Lung microvascular endothelial cell (primary cell): ENCODE measurements at regions not wholly inside any gene's neighbourhood (a gene's known extent, or its start where the extent isn't known, plus 50 kb on each side); places are given as distances from the start of the nearest gene placed in this dataset.
"Not testable (repeated sequence)": the region's sequence is repeated elsewhere in the genome, so short reads cannot be mapped to it uniquely, and the experiment has no call there.

Experiments
- DNase-seq, 2 donors: peaks; one replicate each; pipeline versions ENCODE4 v3.0.0 to v3.0.0-alpha.2; 2010; ENCODE audit warnings: low read depth in 2 of 2

DNA sequence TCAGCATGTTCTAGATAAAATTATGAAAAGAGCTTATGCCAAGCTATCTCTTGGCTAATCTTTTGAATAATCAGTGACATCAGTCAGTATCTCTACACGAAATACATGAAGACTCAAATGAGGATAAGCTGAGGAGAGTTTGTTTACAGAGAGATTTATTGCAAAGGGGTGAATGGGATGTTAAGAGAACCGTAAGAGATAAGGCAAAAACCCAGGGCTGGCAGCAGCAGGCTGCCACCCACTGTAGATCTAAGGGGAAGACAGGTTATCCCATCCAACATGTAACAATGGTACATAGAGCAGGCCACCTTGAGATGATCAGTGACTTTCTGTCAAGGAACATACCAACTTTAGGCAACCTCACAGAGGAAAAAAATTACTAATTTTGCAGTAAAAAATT lies 432.1 kb upstream of the NR3C2 start:
- DNase-seq: peak; percentile 4 to 7

DNA sequence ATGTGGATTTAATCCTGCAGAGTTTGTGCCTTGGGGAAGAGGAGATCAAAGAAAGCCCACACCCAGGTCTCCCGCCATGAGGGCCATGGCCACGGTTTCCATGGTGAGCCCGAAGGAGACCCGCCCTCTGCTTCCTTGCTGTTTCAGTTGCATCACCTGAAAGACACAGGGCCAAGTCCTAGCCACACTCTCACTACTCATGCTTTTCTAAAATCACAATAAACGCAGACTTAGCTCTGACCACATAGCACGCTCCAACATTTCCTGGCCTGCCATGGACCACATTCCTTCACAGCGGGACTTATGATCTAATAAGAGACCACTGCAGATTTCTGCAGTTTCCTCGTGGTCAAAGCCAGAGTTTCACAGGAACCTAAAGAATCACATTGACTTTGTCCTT lies 426.0 kb upstream of the NR3C2 start:
- DNase-seq: no peak

- DNase-seq: no peak
These were observed 424.5 kb upstream of the NR3C2 start for GRCh38 chr4:148866666-148867065.

- DNase-seq: peak in 1 of 2 donors; percentile 12
These were observed 415.8 kb upstream of the NR3C2 start for GRCh38 chr4:148857973-148858534.

DNA sequence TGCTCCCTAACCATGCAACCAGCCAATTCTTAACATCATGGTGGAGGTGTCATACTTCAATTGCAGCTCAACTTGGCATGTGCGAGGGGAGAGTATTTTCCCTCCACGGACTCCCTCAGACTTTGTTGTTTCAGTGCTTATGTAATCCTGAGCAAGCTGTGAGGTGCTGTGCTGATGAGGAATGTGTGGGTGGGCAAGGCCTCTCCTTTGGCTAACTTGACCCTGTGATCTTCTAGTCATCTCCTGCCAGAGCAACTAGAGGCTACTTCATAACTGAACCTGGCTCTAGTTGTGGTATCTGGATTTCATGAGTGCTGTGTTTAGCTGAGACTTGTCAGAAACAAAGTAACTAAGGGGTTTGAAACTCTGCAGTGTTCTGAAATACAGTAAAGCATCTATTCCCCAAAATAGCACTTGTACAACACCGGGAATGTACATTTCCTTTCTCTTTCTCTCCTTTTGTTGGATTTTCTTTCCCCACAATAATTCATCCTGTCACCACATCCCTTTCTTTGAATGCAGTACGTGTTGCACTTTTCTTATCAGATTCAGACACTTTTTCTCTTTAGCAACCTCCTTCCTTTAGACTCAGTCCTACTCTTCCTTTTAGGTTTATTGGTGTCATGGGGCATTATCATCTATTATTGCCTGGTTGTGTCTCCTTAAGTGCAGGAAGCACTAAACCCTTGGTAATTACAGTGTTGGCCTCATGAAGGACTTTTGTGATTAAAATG lies 415.2 kb upstream of the NR3C2 start:
- DNase-seq: peak in 1 of 2 donors; percentile 24

DNA sequence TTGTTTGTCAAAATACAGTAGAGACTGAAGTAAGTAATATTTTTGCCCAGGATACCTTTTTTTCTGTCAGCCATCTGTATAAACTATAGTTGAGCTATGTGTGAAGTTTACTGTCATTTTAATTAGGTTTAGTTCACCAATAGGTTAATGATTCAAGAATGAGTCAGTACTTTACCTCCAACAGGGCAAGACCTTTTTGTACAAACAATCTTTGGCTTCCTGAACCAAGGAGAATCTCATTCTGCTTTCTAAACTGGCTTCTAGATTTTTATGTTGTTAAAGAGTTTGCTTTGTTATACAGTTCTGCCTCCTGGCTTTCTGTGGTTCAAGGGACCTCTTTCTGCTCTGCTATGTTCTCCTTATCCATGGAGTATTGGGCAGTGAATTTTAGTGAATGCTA lies 412.0 kb upstream of the NR3C2 start:
- DNase-seq: peak in 1 of 2 donors; percentile 22

DNA sequence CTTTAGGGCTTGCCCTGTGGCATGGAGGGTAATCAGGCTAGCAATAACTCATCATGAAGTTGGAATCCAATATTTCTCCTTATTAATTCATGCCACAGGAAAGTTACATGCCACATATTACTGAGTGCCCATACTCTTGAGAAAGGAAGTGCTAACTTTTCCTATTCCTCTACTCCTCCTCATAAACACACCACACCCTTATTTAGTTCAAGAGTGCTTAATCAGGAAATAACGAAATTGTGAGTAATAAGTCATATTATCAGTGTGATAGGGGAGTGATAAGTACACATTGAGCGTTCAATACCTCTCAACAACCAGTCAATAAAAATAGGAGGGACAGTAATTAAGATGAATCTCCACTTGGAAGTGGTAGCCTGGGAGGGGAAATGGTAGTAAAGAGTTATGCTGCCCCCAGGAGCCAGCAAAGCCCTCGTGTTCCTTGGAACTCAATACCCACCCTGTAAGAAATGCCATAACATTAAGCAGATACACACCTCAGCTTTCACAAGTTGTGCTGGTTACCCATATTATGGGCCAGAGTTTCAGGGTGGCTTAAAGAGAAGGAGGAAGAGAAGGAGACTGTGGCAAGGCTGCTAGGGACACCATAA lies 410.0 kb upstream of the NR3C2 start:
- DNase-seq: peak in 1 of 2 donors; percentile 18

GRCh38 chr4:148850257-148850995 lies 408.2 kb upstream of the NR3C2 start:
- no peak for DNase-seq

GRCh38 chr4:148849581-148849980 lies 407.4 kb upstream of the NR3C2 start:
- no peak for DNase-seq

GRCh38 chr4:148847544-148848255 lies 405.5 kb upstream of the NR3C2 start:
- DNase-seq: no peak

DNA sequence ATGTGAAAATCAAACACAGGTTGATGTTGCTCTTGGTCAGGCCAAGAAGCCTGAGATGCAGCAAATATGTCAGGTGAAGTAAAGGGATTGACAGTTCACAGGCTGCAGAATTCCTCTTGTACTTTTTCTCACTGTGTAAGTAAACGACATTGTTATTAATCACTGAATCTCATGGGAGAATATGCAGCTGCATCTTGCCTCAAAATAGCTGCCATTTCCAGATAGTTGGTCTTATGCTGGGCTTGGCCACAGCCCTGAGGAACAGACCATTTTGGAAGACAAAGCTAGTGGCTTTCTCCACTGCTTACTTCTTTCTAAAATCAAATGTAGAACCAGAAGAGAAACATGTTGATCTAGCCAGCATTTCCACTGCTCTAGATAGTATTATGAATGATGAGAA lies 403.4 kb upstream of the NR3C2 start:
- DNase-seq: no peak

DNA sequence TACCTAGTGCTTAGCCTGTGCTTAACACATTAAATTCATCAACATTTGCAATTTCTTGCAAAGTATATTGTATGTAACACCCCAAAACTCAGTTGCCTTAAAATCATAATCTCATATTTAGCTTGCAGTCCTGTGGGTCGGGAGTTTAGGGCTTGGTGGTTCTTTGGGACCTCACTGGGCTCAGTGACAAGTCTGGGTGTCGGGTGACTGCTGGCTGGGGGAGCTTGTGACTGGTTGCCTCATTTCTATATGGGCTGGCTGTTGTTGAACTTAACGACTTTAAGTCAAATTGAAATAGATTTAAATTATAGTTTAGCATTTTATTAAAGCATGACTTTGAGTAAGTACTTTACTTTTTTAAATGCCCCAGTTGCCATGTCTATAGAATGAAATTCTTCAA lies 401.4 kb upstream of the NR3C2 start:
- DNase-seq: no peak

GRCh38 chr4:148842843-148843242 lies 400.6 kb upstream of the NR3C2 start:
- DNase-seq: no peak

GRCh38 chr4:148837571-148837970 lies 395.4 kb upstream of the NR3C2 start:
- not testable (repeated sequence) for DNase-seq

- DNase-seq: peak; percentile 55 to 86
These were observed 392.8 kb upstream of the NR3C2 start for GRCh38 chr4:148834804-148835631.

GRCh38 chr4:148831945-148832344 lies 389.7 kb upstream of the NR3C2 start:
- peak; percentile 82 to 97 for DNase-seq

GRCh38 chr4:148828291-148828690 lies 386.1 kb upstream of the NR3C2 start:
- DNase-seq: no peak

DNA sequence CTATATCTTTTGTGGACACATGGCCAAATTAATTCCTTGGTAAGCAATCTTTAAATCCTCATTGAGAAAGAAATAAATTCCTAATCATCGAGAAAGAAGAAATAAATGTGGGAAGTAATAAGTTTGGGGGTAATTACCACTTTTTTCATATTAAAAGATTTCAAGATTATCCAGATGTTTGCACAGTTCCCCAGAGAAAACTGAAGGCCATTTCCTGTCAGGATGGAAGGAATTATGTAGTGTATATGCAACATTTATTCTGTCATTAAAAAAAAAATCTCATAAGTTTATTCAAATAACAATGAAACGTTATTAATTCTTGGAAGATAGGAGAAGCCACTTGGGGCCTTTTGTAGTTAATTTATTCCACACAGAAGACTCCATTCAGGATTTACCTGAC lies 385.6 kb upstream of the NR3C2 start:
- DNase-seq: no peak

DNA sequence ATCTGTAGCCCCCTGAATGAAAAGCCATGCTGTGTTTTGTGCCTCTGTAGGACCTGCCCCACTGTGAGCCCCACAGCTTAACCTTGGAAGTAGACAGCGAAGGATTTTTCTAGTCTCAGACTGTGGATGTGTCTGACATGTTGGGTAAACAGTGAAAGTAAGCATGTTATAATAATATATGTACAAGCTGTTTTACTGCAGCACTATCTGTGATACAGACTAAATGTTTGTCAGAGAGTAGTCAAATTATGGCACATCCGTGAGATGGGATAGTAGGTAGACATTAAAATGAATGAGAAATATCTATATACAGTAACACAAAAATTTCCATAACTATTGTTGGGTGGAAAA lies 381.2 kb upstream of the NR3C2 start:
- no peak for DNase-seq

DNA sequence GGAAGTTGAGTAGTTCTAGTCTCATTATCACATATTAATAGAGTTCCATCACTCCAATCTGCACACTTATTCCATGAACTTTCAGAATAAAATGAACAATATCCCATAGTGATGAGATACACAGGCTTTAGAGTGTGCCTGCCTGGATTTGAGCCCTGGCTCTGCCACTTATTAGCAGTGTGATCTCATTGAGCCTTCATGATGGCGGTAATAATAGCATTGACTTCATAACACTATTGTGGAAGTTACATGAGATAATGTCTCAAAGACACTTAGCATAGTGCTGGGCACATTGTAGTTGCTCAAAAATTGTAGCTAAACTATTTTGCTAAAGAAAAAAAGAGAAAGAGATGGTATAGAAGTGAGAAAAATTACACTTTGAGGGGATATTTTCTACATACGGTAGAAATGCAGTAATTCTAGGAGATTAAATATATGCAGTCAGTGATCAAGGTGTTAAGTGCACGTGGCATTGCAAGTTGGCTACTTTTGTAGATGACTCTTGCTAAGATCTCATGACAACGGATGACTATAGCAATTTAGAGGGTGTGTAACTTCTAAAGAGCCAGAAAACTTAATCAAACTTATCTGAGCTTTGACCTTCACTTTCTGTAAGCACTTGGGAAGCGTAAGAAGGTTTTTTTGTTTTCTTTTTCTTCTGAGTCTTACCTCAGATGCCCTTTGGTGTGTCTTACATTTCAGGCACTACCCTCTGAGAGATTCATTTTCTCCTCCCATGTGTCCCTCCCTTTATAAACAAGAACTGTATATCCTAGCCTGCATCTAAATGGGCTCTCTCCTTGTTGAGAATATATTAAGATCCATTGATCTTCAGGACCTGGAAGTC lies 380.6 kb upstream of the NR3C2 start:
- no peak for DNase-seq
